Activated B cell treated with CpG ODN at 0.5 μM for 24 hours (primary cell): ENCODE measurements at regions not wholly inside any gene's neighbourhood (a gene's known extent, or its start where the extent isn't known, plus 50 kb on each side); places are given as distances from the start of the nearest gene placed in this dataset.
A peak's percentile ranks its signal among the peaks of the same experiment; 100 is the strongest.

Experiments
- ATAC-seq: fragments of 200-7000 bp; cut with Tn5 transposase; one replicate; pipeline ENCODE4 v1.10.0; 2021; ENCODE audit warnings: low read depth, mild to moderate bottlenecking, moderate library complexity
- CTCF ChIA-PET: fragments of 350-600 bp; sonication (Branson Sonifier 250); formaldehyde crosslinking; loops from one replicate; lab custom pipeline; 2021; ENCODE audit warnings: antibody characterized with exemption; lab: Charles Lee
- POLR2A ChIA-PET: fragments of 350-600 bp; sonication (Branson Sonifier 250); formaldehyde crosslinking; loops from one replicate; lab custom pipeline; 2021; ENCODE audit warnings: antibody characterized with exemption; lab: Charles Lee
- DNase-seq: peaks from one replicate; pipeline ENCODE4 v3.0.0; 2022
- H3K27ac Mint-ChIP-seq: one replicate; pipeline ENCODE4 v1.8.0; 2020; ENCODE audit warnings: mixed read lengths
- H3K27me3 Mint-ChIP-seq: one replicate; pipeline ENCODE4 v1.8.0; 2021; ENCODE audit warnings: mixed read lengths
- H3K36me3 Mint-ChIP-seq: one replicate; pipeline ENCODE4 v1.8.0; 2021; ENCODE audit warnings: low read depth, mixed read lengths
- H3K4me1 Mint-ChIP-seq: one replicate; pipeline ENCODE4 v1.8.0; 2021; ENCODE audit warnings: mixed read lengths
- H3K4me3 Mint-ChIP-seq: one replicate; pipeline ENCODE4 v1.8.0; 2020; ENCODE audit warnings: mild to moderate bottlenecking, mixed read lengths
- H3K9me3 Mint-ChIP-seq: one replicate; pipeline ENCODE4 v1.8.0; 2020; ENCODE audit warnings: mixed read lengths
- intact Hi-C: fragments of 100-400 bp; cut with micrococcal nuclease; formaldehyde crosslinking; loops from one replicate; pipeline ENCODE4 v1.15.1; 2024
- TF ChIP-seq, protein P1 (sequence below): fragments of 200-600 bp; IDR thresholded peaks from one replicate; pipeline ENCODE4 v1.8.0; 2022; ENCODE audit warnings: antibody characterized with exemption, mild to moderate bottlenecking

DNA sequence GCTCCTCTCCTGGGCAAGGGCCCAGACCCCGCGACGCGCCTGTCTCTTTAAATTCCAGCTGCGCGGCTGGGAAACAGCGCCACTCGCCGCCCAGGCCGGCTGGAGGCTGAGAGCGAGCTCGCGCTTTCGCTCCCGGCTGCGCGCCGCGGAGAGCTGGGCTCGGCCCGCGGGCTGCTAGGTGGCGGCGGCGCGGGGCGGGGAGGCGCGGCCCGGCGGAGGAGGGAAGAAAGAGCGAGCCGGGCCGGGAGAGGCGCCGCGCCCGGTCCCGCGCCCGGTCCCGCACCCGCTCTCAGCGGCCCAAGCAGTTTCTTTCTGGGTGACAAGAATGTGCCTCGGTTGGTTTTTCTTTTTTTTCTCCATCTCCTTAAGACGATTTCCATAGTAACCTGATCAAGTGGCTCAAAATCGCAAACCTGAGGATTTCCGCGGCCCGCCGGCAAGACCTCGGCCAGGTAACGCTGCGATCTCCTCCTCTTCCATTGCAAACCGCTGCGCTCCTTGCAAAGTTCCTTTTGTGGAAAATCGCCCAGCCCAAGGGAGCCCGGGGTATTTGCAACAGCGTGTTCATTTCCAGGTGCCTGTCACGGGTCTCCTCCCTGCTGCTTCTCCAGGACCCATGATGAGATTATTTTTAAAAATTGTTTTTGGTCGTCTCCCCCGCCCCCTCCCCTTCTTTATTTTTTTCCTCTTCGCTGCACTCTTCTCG, 259.5 kb upstream of the E2F7 start:
- DNase-seq (no peak), ATAC-seq (peak; percentile 21)
- no peaks in the 10 kb centered on the region for H3K36me3 Mint-ChIP-seq
- peaks cover 12% of the 10 kb centered on the region for H3K4me1 Mint-ChIP-seq
- H3K27me3 Mint-ChIP-seq: peaks cover 43% of the 10 kb centered on the region
- ChIA-PET POLR2A (no interaction called here), CTCF (no interaction called here)
- peak overlapping the region; percentile 72 for H3K4me3 Mint-ChIP-seq
- no peaks in the 10 kb centered on the region for H3K9me3 Mint-ChIP-seq
- TF ChIP-seq, protein P1, sequence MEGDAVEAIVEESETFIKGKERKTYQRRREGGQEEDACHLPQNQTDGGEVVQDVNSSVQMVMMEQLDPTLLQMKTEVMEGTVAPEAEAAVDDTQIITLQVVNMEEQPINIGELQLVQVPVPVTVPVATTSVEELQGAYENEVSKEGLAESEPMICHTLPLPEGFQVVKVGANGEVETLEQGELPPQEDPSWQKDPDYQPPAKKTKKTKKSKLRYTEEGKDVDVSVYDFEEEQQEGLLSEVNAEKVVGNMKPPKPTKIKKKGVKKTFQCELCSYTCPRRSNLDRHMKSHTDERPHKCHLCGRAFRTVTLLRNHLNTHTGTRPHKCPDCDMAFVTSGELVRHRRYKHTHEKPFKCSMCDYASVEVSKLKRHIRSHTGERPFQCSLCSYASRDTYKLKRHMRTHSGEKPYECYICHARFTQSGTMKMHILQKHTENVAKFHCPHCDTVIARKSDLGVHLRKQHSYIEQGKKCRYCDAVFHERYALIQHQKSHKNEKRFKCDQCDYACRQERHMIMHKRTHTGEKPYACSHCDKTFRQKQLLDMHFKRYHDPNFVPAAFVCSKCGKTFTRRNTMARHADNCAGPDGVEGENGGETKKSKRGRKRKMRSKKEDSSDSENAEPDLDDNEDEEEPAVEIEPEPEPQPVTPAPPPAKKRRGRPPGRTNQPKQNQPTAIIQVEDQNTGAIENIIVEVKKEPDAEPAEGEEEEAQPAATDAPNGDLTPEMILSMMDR: no peak
- intact Hi-C loops: no loop called here
- no peak overlapping the region for H3K27ac Mint-ChIP-seq

DNA sequence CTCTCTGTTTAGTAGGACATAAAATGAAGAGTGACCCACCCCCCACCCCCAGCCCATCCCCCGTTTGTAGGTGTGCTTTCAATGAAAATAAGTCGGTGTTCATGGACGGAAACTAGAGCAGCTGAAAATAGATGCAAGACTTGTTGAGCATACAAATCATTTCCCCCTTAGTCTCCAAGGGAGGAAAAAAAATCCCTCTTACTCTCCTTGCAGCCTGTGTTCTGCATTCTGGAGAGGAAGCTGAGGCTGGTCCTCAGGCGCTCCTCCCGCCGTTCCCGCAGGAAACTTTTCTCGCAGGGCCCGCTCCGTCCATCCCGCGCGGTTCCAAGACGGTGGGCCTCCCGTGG, 259.0 kb upstream of the E2F7 start:
- ChIA-PET POLR2A (no interaction called here), CTCF (no interaction called here)
- DNase-seq (no peak), ATAC-seq (no peak)
- Mint-ChIP-seq H3K4me3 (no peak overlapping the region), H3K27ac (no peak overlapping the region), H3K27me3 (peaks cover 43% of the 10 kb centered on the region), H3K36me3 (no peaks in the 10 kb centered on the region), H3K9me3 (no peaks in the 10 kb centered on the region), H3K4me1 (peaks cover 12% of the 10 kb centered on the region)
- TF ChIP-seq, protein P1: no peak
- intact Hi-C loops: no loop called here

DNA sequence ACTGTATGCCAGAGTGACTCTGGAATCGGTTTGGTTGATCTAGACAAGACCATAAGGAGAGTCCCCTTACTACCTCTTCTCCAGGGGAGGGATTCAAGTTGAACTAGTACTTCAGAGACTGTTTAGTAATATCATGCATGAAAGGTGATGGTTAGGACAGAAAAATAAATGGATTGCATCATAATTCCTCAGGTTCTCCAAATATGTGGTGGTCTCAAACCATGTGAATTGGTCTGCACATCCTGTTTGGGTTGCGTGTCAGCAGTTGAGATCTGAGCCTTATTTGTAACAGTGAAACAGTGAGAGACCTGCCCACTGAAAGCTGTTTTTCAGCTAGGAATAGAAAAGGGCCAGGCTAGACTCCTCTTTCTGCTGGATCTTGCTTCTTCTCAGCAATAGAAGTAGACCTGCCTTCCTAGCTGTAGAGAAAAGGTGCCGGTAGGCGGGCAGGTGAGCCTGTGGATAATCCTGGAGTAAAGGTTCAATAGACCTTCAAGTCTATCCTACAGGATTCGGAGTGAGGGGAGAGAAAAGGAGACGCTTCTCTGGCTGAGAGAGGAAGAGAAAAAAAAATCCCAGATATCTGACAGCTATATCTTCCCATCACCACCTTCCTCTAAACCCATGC, 258.5 kb upstream of the E2F7 start:
- Mint-ChIP-seq H3K4me3 (no peak overlapping the region), H3K27ac (no peak overlapping the region), H3K36me3 (no peaks in the 10 kb centered on the region), H3K27me3 (peaks cover 43% of the 10 kb centered on the region), H3K9me3 (no peaks in the 10 kb centered on the region), H3K4me1 (peaks cover 12% of the 10 kb centered on the region)
- intact Hi-C loops: no loop called here
- DNase-seq (no peak), ATAC-seq (no peak)
- TF ChIP-seq, protein P1: no peak
- CTCF ChIA-PET: no interaction called here
- POLR2A ChIA-PET: no interaction called here

DNA sequence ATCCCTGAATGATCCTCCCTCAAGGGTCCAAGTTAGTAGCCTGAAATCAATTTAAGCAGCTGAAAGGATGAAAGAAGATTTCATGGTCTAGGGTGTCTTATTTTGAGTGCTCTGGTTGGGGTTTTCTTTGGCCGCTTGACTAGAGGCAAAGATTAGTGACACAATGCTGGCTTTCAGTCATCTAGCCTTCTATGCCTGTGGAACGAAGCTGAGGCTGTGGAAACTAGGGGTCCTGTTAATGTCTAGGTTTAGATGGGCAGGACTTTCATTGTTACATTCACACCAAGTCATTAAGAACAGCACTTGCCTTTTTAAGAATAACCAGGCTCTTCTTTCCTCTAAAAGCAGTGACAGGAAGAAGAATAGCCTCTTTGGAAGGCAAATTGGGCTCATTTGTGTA, 253.8 kb upstream of the E2F7 start:
- H3K36me3 Mint-ChIP-seq: no peaks in the 10 kb centered on the region
- no peaks in the 10 kb centered on the region for H3K4me1 Mint-ChIP-seq
- ChIA-PET CTCF (no interaction called here), POLR2A (interaction anchor here (0.9 kb wide), 1 partner anchor 16 kb away, joined by 4 read pairs; no protein-coding TSS in a partner anchor)
- TF ChIP-seq, protein P1: no peak
- H3K9me3 Mint-ChIP-seq: no peaks in the 10 kb centered on the region
- no peak overlapping the region for H3K27ac Mint-ChIP-seq
- peaks cover 16% of the 10 kb centered on the region for H3K27me3 Mint-ChIP-seq
- no peak for ATAC-seq
- no peak overlapping the region for H3K4me3 Mint-ChIP-seq
- no peak for DNase-seq
- intact Hi-C loops: no loop called here

DNA sequence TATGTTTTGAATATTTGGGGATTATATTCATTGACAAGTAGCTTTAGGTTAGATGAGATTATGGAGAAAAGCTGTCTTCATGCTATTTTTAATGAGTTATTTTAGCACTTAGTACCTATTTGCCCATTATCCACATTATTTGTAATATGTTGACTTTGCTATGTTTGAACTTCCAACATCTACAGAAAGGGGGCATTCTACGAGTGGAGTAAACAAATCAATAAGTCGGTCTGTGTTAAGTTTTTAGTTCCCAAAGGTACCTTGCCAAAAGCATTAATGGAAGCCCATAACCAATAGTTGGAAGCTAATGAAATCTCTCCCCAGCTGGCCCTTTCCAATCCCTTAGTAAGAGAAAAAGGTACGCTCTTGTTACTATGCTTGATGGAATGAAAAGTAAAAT, 250.0 kb upstream of the E2F7 start:
- ATAC-seq: no peak
- H3K9me3 Mint-ChIP-seq: no peaks in the 10 kb centered on the region
- intact Hi-C loops: no loop called here
- no peaks in the 10 kb centered on the region for H3K4me1 Mint-ChIP-seq
- ChIA-PET CTCF (no interaction called here), POLR2A (no interaction called here)
- no peaks in the 10 kb centered on the region for H3K27me3 Mint-ChIP-seq
- H3K4me3 Mint-ChIP-seq: no peak overlapping the region
- no peak overlapping the region for H3K27ac Mint-ChIP-seq
- no peaks in the 10 kb centered on the region for H3K36me3 Mint-ChIP-seq
- no peak for DNase-seq
- TF ChIP-seq, protein P1: no peak
